Fibroblast of lung (primary cell): ENCODE measurements at regions not wholly inside any gene's neighbourhood (a gene's known extent, or its start where the extent isn't known, plus 50 kb on each side); places are given as distances from the start of the nearest gene placed in this dataset.

Experiments used
- DNase-seq, 2 donors: peaks; one replicate each; pipeline versions ENCODE4 v3.0.0 to v3.0.0-alpha.2; 2010; ENCODE audit warnings: low read depth in 2 of 2
- H2AFZ ChIP-seq: 2 replicates; pipeline ENCODE4 v1.5.1; 2012; ENCODE audit warnings: low read length, control low read depth, inconsistent platforms
- H3K27ac ChIP-seq: 2 replicates; pipeline ENCODE4 v1.5.1; 2011; ENCODE audit warnings: low read length, control low read depth; ENCODE audit not compliant: insufficient read depth
- H3K27me3 ChIP-seq: 2 replicates; pipeline ENCODE4 v1.5.1; 2011; ENCODE audit warnings: mild to moderate bottlenecking, low read length; ENCODE audit not compliant: control insufficient read depth, insufficient read depth
- H3K36me3 ChIP-seq: 2 replicates; pipeline ENCODE4 v1.5.1; 2011; ENCODE audit warnings: low read length; ENCODE audit not compliant: control insufficient read depth, insufficient read depth
- H3K4me1 ChIP-seq: 2 replicates; pipeline ENCODE4 v1.5.1; 2011; ENCODE audit warnings: low read length; ENCODE audit not compliant: control insufficient read depth, insufficient read depth; ENCODE audit errors: extremely low read depth
- H3K4me2 ChIP-seq: 2 replicates; pipeline ENCODE4 v1.5.1; 2011; ENCODE audit warnings: low read length, control low read depth; ENCODE audit not compliant: insufficient read depth; ENCODE audit errors: extremely low read depth
- H3K4me3 ChIP-seq, 4 experiments: fragments of 200-600 bp in 1 of 4; sonication (generic) in 1 of 4; replicated peaks in 1 of 4; 2 replicates each; pipeline ENCODE4 v1.5.1; 2011 to 2016; ENCODE audit warnings: low read length in 4 of 4, low read depth in 3 of 4, mild to moderate bottlenecking in 3 of 4, control low read depth in 2 of 4, inconsistent platforms in 1 of 4, mixed read lengths in 1 of 4; ENCODE audit not compliant: insufficient read depth in 1 of 4; ENCODE audit errors: control extremely low read depth in 1 of 4
- H3K79me2 ChIP-seq: 2 replicates; pipeline ENCODE4 v1.5.1; 2012; ENCODE audit warnings: mild to moderate bottlenecking, low read length, inconsistent platforms; ENCODE audit not compliant: control insufficient read depth, insufficient read depth
- H3K9ac ChIP-seq: 2 replicates; pipeline ENCODE4 v1.5.1; 2011; ENCODE audit warnings: mild to moderate bottlenecking, low read length, control low read depth; ENCODE audit not compliant: insufficient read depth
- H3K9me3 ChIP-seq: 2 replicates; pipeline ENCODE4 v1.5.1; 2012; ENCODE audit warnings: low read depth, low read length; ENCODE audit not compliant: control insufficient read depth, insufficient read depth
- H4K20me1 ChIP-seq: 2 replicates; pipeline ENCODE4 v1.5.1; 2011; ENCODE audit warnings: low read length; ENCODE audit not compliant: control insufficient read depth, insufficient read depth; ENCODE audit errors: extremely low read depth
- EZH2 ChIP-seq: IDR thresholded peaks from 2 replicates; pipeline ENCODE4 v1.5.1; 2012; ENCODE audit warnings: low read length, control low read depth, mild to moderate bottlenecking; ENCODE audit errors: missing control alignments
- TF ChIP-seq, protein P1 (sequence below), 2 donors: IDR thresholded peaks in 1 of 2; conservative IDR thresholded peaks in 1 of 2; 1 replicate in 1 of 2; 2 replicates in 1 of 2; pipeline ENCODE4 v1.5.1; 2011 to 2012; ENCODE audit warnings: low read length in 2 of 2, control low read depth in 1 of 2, inconsistent platforms in 1 of 2, low read depth in 1 of 2, mild to moderate bottlenecking in 1 of 2

DNA sequence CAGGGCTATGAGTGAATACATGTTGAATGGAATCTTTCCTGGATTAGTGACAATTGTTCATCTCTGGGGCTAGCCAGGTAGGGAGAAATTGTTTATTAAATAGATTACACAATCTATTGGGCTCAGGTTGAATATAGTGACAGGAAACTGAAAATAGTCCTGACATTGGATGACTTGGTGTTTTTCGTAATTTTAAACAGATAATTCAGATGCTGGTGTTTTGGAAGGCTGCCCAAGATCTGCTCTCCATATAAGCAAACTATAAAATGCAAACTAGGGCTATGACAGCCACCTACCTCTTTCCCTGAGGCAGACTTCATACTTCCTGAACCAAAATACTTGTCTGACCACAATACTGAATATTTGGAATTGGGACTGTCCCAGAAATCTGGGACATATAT is 99.1 kb downstream of the ENC1 start:
- Histone ChIP-seq H4K20me1 (no peaks in the 10 kb centered on the region), H3K4me1 (peaks cover 10% of the 10 kb centered on the region), H3K9me3 (no peaks in the 10 kb centered on the region), H2AFZ (no peak overlapping the region), H3K27me3 (no peaks in the 10 kb centered on the region), H3K9ac (no peak overlapping the region), H3K79me2 (no peaks in the 10 kb centered on the region), H3K36me3 (no peaks in the 10 kb centered on the region), H3K27ac (no peak overlapping the region), H3K4me3 (no peak overlapping the region), H3K4me2 (no peak overlapping the region)
- DNase-seq, result peak in 1 of 2 donors; percentile 55
- TF ChIP-seq, protein P1, sequence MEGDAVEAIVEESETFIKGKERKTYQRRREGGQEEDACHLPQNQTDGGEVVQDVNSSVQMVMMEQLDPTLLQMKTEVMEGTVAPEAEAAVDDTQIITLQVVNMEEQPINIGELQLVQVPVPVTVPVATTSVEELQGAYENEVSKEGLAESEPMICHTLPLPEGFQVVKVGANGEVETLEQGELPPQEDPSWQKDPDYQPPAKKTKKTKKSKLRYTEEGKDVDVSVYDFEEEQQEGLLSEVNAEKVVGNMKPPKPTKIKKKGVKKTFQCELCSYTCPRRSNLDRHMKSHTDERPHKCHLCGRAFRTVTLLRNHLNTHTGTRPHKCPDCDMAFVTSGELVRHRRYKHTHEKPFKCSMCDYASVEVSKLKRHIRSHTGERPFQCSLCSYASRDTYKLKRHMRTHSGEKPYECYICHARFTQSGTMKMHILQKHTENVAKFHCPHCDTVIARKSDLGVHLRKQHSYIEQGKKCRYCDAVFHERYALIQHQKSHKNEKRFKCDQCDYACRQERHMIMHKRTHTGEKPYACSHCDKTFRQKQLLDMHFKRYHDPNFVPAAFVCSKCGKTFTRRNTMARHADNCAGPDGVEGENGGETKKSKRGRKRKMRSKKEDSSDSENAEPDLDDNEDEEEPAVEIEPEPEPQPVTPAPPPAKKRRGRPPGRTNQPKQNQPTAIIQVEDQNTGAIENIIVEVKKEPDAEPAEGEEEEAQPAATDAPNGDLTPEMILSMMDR (conservative IDR thresholded peaks at IDR 0.05 in 1 of 2, IDR thresholded peaks at IDR 0.05 in 1 of 2; ENCODE audit: low read depth in 1 of 2, low read length in 2 of 2), result no peak
- no peak for TF ChIP-seq EZH2

DNA sequence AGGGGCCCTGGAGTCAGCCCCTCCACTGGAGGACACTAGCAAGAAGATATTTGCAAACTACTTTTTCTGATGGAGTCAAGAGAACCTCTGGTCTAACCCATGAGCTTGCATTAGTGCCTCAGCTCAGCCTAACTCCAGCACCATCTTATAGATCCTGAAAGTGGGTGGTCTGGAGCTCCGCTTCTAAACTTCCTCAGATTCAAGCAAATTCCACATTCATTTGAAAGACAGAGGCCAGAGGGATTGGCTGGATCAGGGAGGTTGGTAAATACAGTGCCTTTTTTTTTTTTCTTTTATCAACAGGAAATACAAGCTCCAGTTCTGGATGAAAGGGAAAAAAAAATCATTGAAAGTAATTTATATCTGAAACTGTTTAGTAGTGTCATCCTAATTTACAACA is 99.9 kb downstream of the ENC1 start:
- H3K4me1 ChIP-seq, result peaks cover 10% of the 10 kb centered on the region
- no peak overlapping the region for H3K4me3 ChIP-seq
- no peaks in the 10 kb centered on the region for H4K20me1 ChIP-seq
- no peak for DNase-seq
- H3K27ac ChIP-seq, result no peak overlapping the region
- H3K36me3 ChIP-seq, result no peaks in the 10 kb centered on the region
- no peak overlapping the region for H3K9ac ChIP-seq
- no peaks in the 10 kb centered on the region for H3K9me3 ChIP-seq
- H3K79me2 ChIP-seq, result no peaks in the 10 kb centered on the region
- H3K27me3 ChIP-seq, result no peaks in the 10 kb centered on the region
- TF ChIP-seq, protein P1 (conservative IDR thresholded peaks at IDR 0.05 in 1 of 2, IDR thresholded peaks at IDR 0.05 in 1 of 2; ENCODE audit: low read depth in 1 of 2, low read length in 2 of 2), result no peak
- TF ChIP-seq EZH2, result no peak
- no peak overlapping the region for H2AFZ ChIP-seq
- H3K4me2 ChIP-seq, result no peak overlapping the region

DNA sequence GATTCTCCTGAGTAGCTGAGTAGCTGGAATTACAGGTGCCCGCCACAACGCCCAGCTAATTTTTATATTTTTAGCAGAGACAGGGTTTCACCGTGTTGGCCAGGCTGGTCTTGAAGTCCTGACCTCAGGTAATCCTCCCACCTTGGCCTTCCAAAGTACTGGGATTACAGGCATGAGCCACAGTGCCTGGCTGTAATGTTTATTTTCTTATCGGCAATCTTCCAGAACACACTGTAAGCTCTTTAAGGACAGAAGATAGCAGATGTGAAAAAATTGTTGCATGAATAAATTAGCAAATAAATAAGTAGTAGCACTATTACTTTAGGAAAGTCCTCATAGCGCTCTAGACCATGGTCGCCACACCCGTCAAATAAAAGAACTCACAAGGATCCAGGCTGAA is 100.5 kb downstream of the ENC1 start:
- H3K9ac ChIP-seq, result no peak overlapping the region
- peak; percentile 32 to 33 for DNase-seq
- H3K27me3 ChIP-seq, result no peaks in the 10 kb centered on the region
- H3K27ac ChIP-seq, result no peak overlapping the region
- H3K4me2 ChIP-seq, result no peak overlapping the region
- H3K4me3 ChIP-seq, result no peak overlapping the region
- TF ChIP-seq, protein P1 (conservative IDR thresholded peaks at IDR 0.05 in 1 of 2, IDR thresholded peaks at IDR 0.05 in 1 of 2; ENCODE audit: low read depth in 1 of 2, low read length in 2 of 2), result no peak
- TF ChIP-seq EZH2, result no peak
- no peaks in the 10 kb centered on the region for H3K79me2 ChIP-seq
- no peaks in the 10 kb centered on the region for H4K20me1 ChIP-seq
- no peaks in the 10 kb centered on the region for H3K9me3 ChIP-seq
- peaks cover 10% of the 10 kb centered on the region for H3K4me1 ChIP-seq
- no peak overlapping the region for H2AFZ ChIP-seq
- no peaks in the 10 kb centered on the region for H3K36me3 ChIP-seq
